K562 (cell line): ENCODE measurements at regions not wholly inside any gene's neighbourhood (a gene's known extent, or its start where the extent isn't known, plus 50 kb on each side); places are given as distances from the start of the nearest gene placed in this dataset.

Experiments
- ATAC-seq: fragments of 200-7000 bp; cut with Tn5 transposase; 3 replicates; pipeline ENCODE4 v1.9.1; 2020; ENCODE audit warnings: moderate library complexity
- BruUV-seq: library from RNA; stranded (reverse); fragments of 400-500 nt; replicated peaks from 2 replicates; lab custom pipeline; 2021; lab: Mats Ljungman, UMichigan
- CTCF ChIA-PET: fragments of 300-600 bp; formaldehyde crosslinking; extraction: SDS; loops from one replicate; lab custom pipeline; 2021; ENCODE audit warnings: low intra/inter-chr PET ratio; lab: Yijun Ruan, JAX
- POLR2A ChIA-PET: fragments of 300-600, 350-650 bp; sonication (Branson Sonifier 250); formaldehyde crosslinking; extraction: SDS; loops from one replicate; lab custom pipeline; 2021; ENCODE audit warnings: antibody characterized with exemption, inconsistent platforms; lab: Yijun Ruan, JAX
- DNase-seq, 4 experiments: peaks; one replicate each; pipeline versions ENCODE4 v3.0.0 to v3.0.0-alpha.2; 2011 to 2018; ENCODE audit warnings: low spot score in 3 of 4, mixed read lengths in 3 of 4; ENCODE audit errors: extremely low read depth in 1 of 4
- FAIRE-seq: peaks from 2 replicates; lab custom pipeline; 2011; peaks lifted over from hg19 to GRCh38; lab: Jason Lieb, UNC
- H2AFZ ChIP-seq: 2 replicates; pipeline ENCODE4 v1.6.0; 2011; ENCODE audit warnings: low read depth, low read length, control low read depth, inconsistent platforms
- H3K27ac ChIP-seq: fragments of 200-600 bp; 3 replicates; pipeline ENCODE4 v1.8.0; 2011; ENCODE audit warnings: low read depth, mild to moderate bottlenecking, control low read depth, inconsistent platforms, low read length, moderate library complexity, mixed read lengths; ENCODE audit errors: extremely low read depth
- H3K27me3 ChIP-seq, 2 experiments: fragments of 300-600 bp in 1 of 2; 2 replicates in 1 of 2; 3 replicates in 1 of 2; pipeline versions ENCODE4 v1.6.0 to v1.8.0; 2011; ENCODE audit warnings: inconsistent platforms in 2 of 2, low read length in 2 of 2, mild to moderate bottlenecking in 1 of 2, mixed read lengths in 1 of 2, moderate library complexity in 1 of 2; ENCODE audit not compliant: control insufficient read depth in 2 of 2, insufficient read depth in 2 of 2
- H3K36me3 ChIP-seq: fragments of 300-600 bp; 3 replicates; pipeline ENCODE4 v1.8.0; 2011; ENCODE audit warnings: mild to moderate bottlenecking, low read length, inconsistent platforms; ENCODE audit not compliant: control insufficient read depth, insufficient read depth
- H3K4me1 ChIP-seq, 2 experiments: fragments of 200-600 bp in 1 of 2; replicated peaks in 1 of 2; 2 replicates in 1 of 2; 3 replicates in 1 of 2; pipeline versions ENCODE4 v1.5.1 to v1.8.0; 2011; ENCODE audit warnings: inconsistent platforms in 2 of 2, low read length in 2 of 2, mild to moderate bottlenecking in 1 of 2, mixed read lengths in 1 of 2, moderate library complexity in 1 of 2; ENCODE audit not compliant: control insufficient read depth in 2 of 2, insufficient read depth in 2 of 2
- H3K4me2 ChIP-seq: 2 replicates; pipeline ENCODE4 v1.6.1; 2011; ENCODE audit warnings: low read length, control low read depth, inconsistent platforms, mixed read lengths; ENCODE audit not compliant: insufficient read depth
- H3K4me3 ChIP-seq: fragments of 200-600 bp; sonication (generic), shearing (Covaris generic); 2 replicates; pipeline ENCODE4 v1.5.1; 2016; ENCODE audit warnings: control low read depth, inconsistent platforms
- H3K79me2 ChIP-seq: fragments of 200-600 bp; 3 replicates; pipeline ENCODE4 v1.8.0; 2011; ENCODE audit warnings: low read length, inconsistent platforms; ENCODE audit not compliant: control insufficient read depth, insufficient read depth
- H3K9ac ChIP-seq, 2 experiments: 2 replicates each; pipeline versions ENCODE4 v1.6.0 to v1.6.1; 2011; ENCODE audit warnings: low read depth in 2 of 2, low read length in 2 of 2, control low read depth in 1 of 2, inconsistent platforms in 1 of 2, mild to moderate bottlenecking in 1 of 2, mixed read lengths in 1 of 2; ENCODE audit not compliant: insufficient read depth in 1 of 2
- H3K9me1 ChIP-seq: one replicate; pipeline ENCODE4 v1.6.0; 2011; ENCODE audit warnings: inconsistent platforms, mild to moderate bottlenecking, low read length, moderate library complexity; ENCODE audit not compliant: control insufficient read depth, insufficient read depth
- H3K9me3 ChIP-seq: replicated peaks from 2 replicates; pipeline ENCODE4 v1.5.1; 2011; ENCODE audit warnings: low read depth, low read length, inconsistent platforms; ENCODE audit not compliant: control insufficient read depth, insufficient read depth
- H4K20me1 ChIP-seq: replicated peaks from 2 replicates; pipeline ENCODE4 v1.6.1; 2011; ENCODE audit warnings: low read length, inconsistent platforms, mixed read lengths; ENCODE audit not compliant: control insufficient read depth, insufficient read depth
- CREB3 ChIP-seq: fragments of 450-650 bp; conservative IDR thresholded peaks from 2 replicates; pipeline ENCODE4 v1.6.1; 2016; ENCODE audit warnings: missing genetic modification characterization, low read depth, mild to moderate bottlenecking, missing compliant biosample characterization, moderate library complexity
- HLTF ChIP-seq: fragments of 450-650 bp; IDR thresholded peaks from 2 replicates; pipeline ENCODE4 v1.6.1; 2016
- MBD2 ChIP-seq: sonication (generic); IDR thresholded peaks from 2 replicates; pipeline ENCODE4 v1.6.1; 2016; ENCODE audit warnings: low read depth, borderline replicate concordance
- PKNOX1 ChIP-seq: fragments of 450-650 bp; IDR thresholded peaks from 2 replicates; pipeline ENCODE4 v1.6.1; 2016
- PRDM10 ChIP-seq: fragments of 450-650 bp; IDR thresholded peaks from 2 replicates; pipeline ENCODE4 v1.6.1; 2018; ENCODE audit not compliant: partially characterized antibody
- RBM14 ChIP-seq: fragments of 200-400 bp; formaldehyde crosslinking; IDR thresholded peaks from 2 replicates; pipeline ENCODE4 v1.6.1; 2018; ENCODE audit warnings: low read depth, mild to moderate bottlenecking, low read length, moderate library complexity, borderline replicate concordance; ENCODE audit not compliant: insufficient read depth
- TCF7 ChIP-seq: sonication (generic); IDR thresholded peaks from 2 replicates; pipeline ENCODE4 v1.6.1; 2016; ENCODE audit warnings: antibody characterized with exemption, borderline replicate concordance
- U2AF1 ChIP-seq: fragments of 200-400 bp; formaldehyde crosslinking; optimal IDR thresholded peaks from 2 replicates; pipeline ENCODE3; 2017; ENCODE audit warnings: mild to moderate bottlenecking, low read depth, low read length, moderate library complexity
- WGBS: fragments of 100-300 bp; shearing (Covaris generic); methylation state at CpG from one replicate; pipeline ENCODE4 v1.1.6; 2016; ENCODE audit warnings: low coverage, mixed read lengths; ENCODE audit not compliant: insufficient coverage; ENCODE audit errors: missing lambda C conversion rate; 5-methylcytosine and 5-hydroxymethylcytosine counted together
- in situ Hi-C: fragments of 300-500 bp; cut with MboI; formaldehyde crosslinking; loops from 4 replicates; pipeline ENCODE4 v1.15.0; 2018; ENCODE audit warnings: inconsistent platforms, mixed read lengths
- intact Hi-C: fragments of 100-400 bp; cut with micrococcal nuclease; formaldehyde crosslinking; loops from 2 replicates; pipeline ENCODE4 v1.14.2; 2022

- no peak for TF ChIP-seq U2AF1
- no peak for TF ChIP-seq HLTF
- no peak for TF ChIP-seq CREB3 (tag)
- TF ChIP-seq RBM14: no peak
- TF ChIP-seq TCF7: no peak
- TF ChIP-seq PRDM10: no peak
These were observed 63.5 kb upstream of the ZC3H12C start (continued) for GRCh38 chr11:110029714-110030113.

GRCh38 chr11:110031171-110031570 lies 62.0 kb upstream of the ZC3H12C start:
- no peak for ATAC-seq
- no peak overlapping the region for H3K27ac ChIP-seq
- WGBS: 11% methylated on average over 2 of the region's 2 CpGs
- intact Hi-C loops (no loop called here), in situ Hi-C loops (no loop called here)
- no peaks in the 10 kb centered on the region for H3K36me3 ChIP-seq
- no peaks in the 10 kb centered on the region for H4K20me1 ChIP-seq
- H3K4me1 ChIP-seq: no peaks in the 10 kb centered on the region
- no peaks in the 10 kb centered on the region for H3K9me1 ChIP-seq
- H3K4me2 ChIP-seq: no peak overlapping the region
- TF ChIP-seq MBD2: no peak
- TF ChIP-seq PKNOX1: peak; percentile 29; the same call in 1 of the 2 replicates
- TF ChIP-seq, all 486 proteins: peak for 1
- H3K9ac ChIP-seq: no peak overlapping the region
- H2AFZ ChIP-seq: no peak overlapping the region
- CTCF ChIA-PET: no interaction called here
- no peaks in the 10 kb centered on the region for H3K79me2 ChIP-seq
- no TSS peak for BruUV-seq
- POLR2A ChIA-PET: no interaction called here
- no peak for DNase-seq
- H3K4me3 ChIP-seq: no peak overlapping the region
- no peaks in the 10 kb centered on the region for H3K27me3 ChIP-seq
- no peak for FAIRE-seq
- H3K9me3 ChIP-seq: no peaks in the 10 kb centered on the region
